Esophagus (tissue), 2 donors: ENCODE measurements at regions not wholly inside any gene's neighbourhood (a gene's known extent, or its start where the extent isn't known, plus 50 kb on each side); places are given as distances from the start of the nearest gene placed in this dataset.
A peak's percentile ranks its signal among the peaks of the same experiment; 100 is the strongest.

Experiments
- H3K27ac ChIP-seq, 2 donors: one replicate each; pipeline ENCODE4 v1.5.1; 2013; ENCODE audit warnings: low read depth in 2 of 2, mild to moderate bottlenecking in 2 of 2, inconsistent platforms in 1 of 2, low read length in 1 of 2, moderate library complexity in 1 of 2
- H3K27me3 ChIP-seq, 2 donors: one replicate each; pipeline ENCODE4 v1.6.1; 2013; ENCODE audit warnings: low read length in 2 of 2, control low read depth in 1 of 2, mild to moderate bottlenecking in 1 of 2; ENCODE audit not compliant: insufficient read depth in 2 of 2, control insufficient read depth in 1 of 2
- H3K36me3 ChIP-seq, 2 donors: one replicate each; pipeline ENCODE4 v1.6.1; 2013; ENCODE audit warnings: low read length in 1 of 2; ENCODE audit not compliant: control insufficient read depth in 2 of 2, insufficient read depth in 2 of 2
- H3K4me1 ChIP-seq, 2 donors: one replicate each; pipeline ENCODE4 v1.6.1; 2013; ENCODE audit warnings: low read length in 1 of 2; ENCODE audit not compliant: control insufficient read depth in 2 of 2, insufficient read depth in 2 of 2
- H3K4me3 ChIP-seq, 2 donors: one replicate each; pipeline ENCODE4 v1.5.1; 2013; ENCODE audit warnings: low read length in 2 of 2, mild to moderate bottlenecking in 2 of 2, low read depth in 1 of 2, moderate library complexity in 1 of 2
- H3K9me3 ChIP-seq, 2 donors: one replicate each; pipeline ENCODE4 v1.6.1; 2013; ENCODE audit warnings: mild to moderate bottlenecking in 2 of 2, low read depth in 1 of 2, low read length in 1 of 2, moderate library complexity in 1 of 2; ENCODE audit not compliant: control insufficient read depth in 2 of 2, insufficient read depth in 1 of 2
- WGBS, 2 donors: extraction: QIAGEN DNeasy Blood & Tissue Kit; methylation state at CpG; one replicate each; pipeline ENCODE4 v1.1.7; 2013; 5-methylcytosine and 5-hydroxymethylcytosine counted together
- donor health status: healthy with polysubstance abuse.
- donor health status: Bipolar disorder and iron deficiency.

DNA sequence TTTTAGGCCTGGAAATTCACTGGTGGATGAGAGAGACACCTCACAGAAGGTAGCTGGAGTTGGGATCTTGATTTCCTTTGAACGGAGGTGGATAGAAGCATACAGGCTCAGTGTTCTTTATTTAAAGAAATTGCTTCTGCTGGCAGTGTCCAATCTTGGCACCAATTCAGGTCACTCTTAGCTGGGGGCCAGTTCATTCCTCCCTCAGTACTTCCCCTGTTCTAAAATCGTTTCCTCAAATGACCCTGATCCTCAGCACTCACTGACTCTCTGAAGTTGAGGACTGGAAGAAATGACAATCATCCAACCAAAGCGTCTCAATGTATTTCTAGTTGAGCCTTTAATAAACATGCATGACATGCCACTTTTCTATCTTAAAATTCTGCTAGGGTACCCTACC is 472.5 kb upstream of the BTBD3 start:
- no peak overlapping the region for H3K4me3 ChIP-seq
- no peak overlapping the region for H3K27ac ChIP-seq
- H3K27me3 ChIP-seq = no peaks in the 10 kb centered on the region
- WGBS, 2 donors = 59 to 68% methylated on average over 3 of the region's 3 CpGs
- no peaks in the 10 kb centered on the region for H3K4me1 ChIP-seq
- no peaks in the 10 kb centered on the region for H3K36me3 ChIP-seq
- H3K9me3 ChIP-seq = no peaks in the 10 kb centered on the region

DNA sequence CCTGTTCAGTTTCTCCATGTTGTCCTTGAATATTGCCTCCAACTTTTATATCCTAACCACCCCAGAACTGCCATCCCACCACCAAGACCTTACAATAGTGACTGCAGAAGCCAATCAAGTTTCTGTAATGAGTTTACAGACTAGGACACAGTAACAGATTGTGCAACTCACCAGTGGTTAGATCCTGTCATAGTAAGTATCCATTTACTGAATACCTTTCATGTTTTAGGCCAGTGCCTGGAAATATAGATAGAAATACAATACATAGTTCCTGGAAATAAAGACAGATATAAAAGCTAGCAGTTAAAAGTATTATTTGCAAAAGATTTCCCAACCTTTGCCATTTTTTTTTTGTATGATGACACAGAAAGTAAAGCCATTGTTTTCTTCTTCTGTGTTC is 471.8 kb upstream of the BTBD3 start:
- Histone ChIP-seq H3K27me3 (no peaks in the 10 kb centered on the region), H3K4me3 (no peak overlapping the region), H3K4me1 (no peaks in the 10 kb centered on the region), H3K27ac (no peak overlapping the region), H3K36me3 (no peaks in the 10 kb centered on the region), H3K9me3 (no peaks in the 10 kb centered on the region)

DNA sequence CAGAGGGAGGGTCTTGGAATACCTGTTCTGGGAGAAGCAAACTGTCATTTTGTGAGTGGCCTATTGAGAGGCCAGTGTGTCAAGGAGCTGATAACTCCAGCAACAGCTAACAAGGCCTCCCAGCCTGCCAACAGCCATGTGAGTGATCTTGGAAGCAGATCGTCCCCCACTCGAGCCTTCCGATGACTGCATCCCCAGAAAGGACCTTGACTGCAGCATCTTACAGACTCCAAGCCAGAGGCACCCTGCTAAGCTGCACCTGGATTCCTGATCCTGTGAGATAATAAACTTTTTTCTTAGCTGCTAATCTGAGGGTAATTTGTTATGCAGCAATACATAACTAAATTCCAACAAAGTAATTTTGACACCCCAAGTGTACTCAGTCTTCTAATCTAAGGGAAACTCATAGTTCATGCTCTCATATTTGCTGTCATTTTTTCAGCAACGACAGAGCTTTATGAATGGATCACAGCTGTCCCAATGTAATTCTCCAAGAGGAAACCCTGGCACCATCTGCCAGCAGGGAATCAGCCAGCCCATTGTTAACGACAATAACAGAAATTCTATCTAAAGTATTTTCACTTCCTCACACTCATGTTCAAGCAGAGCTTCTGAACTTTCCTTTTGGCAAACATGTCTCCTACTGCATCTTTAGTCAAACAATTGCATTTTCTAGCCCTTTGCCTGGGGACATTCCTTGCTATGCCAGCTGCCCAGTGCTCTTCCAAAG is 470.2 kb upstream of the BTBD3 start:
- no peaks in the 10 kb centered on the region for H3K36me3 ChIP-seq
- WGBS, 2 donors = 33 to 34% methylated on average over 5 of the region's 5 CpGs

DNA sequence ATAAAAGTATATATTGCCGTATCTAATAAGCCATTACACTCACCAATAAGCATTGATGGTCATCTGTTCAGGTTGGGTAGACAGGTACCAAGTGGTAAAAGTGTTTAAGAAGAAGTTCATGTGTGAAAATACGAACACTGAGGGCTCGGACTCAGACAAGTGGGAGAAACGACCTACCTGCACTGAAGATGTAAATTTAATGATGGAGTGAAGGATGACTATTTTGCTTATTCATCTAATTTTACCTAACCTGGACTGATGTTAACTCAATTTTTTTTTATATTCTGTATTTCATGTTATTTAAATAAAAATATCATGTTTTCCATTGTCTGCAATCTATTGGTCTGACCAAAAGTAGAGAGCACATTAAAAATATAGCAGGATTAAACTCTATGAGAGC is 469.1 kb upstream of the BTBD3 start:
- no peaks in the 10 kb centered on the region for H3K9me3 ChIP-seq
- no peaks in the 10 kb centered on the region for H3K36me3 ChIP-seq
- peaks cover 0 to 3% of the 10 kb centered on the region in 2 donors for H3K4me1 ChIP-seq
- H3K27ac ChIP-seq = no peak overlapping the region
- H3K4me3 ChIP-seq = no peak overlapping the region
- WGBS, 2 donors = 89 to 92% methylated on average over 4 of the region's 4 CpGs
- no peaks in the 10 kb centered on the region for H3K27me3 ChIP-seq

More for the DNA sequence above, 470.2 kb upstream of the BTBD3 start:
- no peaks in the 10 kb centered on the region for H3K27me3 ChIP-seq
- H3K4me3 ChIP-seq = no peak overlapping the region
- H3K9me3 ChIP-seq = no peaks in the 10 kb centered on the region
- H3K27ac ChIP-seq = no peak overlapping the region
- H3K4me1 ChIP-seq = no peaks in the 10 kb centered on the region

DNA sequence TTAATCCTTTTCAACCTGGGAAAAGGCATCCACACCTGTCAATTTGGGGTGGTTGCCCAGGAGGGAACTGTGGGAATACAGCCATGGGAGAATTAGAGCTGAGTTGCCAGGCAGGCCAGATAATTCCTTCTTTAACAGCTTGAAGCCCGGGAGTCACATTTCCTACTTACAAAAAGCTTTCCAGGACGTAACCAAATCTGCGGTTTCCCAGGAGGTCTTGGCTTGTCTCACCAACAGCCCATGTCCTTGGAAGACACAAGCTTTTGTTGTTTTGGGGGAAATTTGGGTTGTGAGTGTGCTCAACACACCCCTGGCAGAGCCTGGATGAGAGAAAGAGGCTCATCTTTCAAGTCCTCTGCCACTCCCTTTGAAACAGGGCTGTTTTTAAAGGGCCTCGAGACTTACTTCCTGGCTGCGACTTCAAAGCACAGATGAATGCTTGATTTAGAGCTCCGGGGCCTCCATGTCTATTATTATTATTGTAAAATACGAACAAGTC is 465.9 kb upstream of the BTBD3 start:
- Histone ChIP-seq H3K4me1 (peaks cover 0 to 3% of the 10 kb centered on the region in 2 donors), H3K36me3 (no peaks in the 10 kb centered on the region), H3K27ac (peak overlapping the region; percentile 31 to 77), H3K4me3 (no peak overlapping the region), H3K27me3 (no peaks in the 10 kb centered on the region), H3K9me3 (no peaks in the 10 kb centered on the region)
- WGBS, 2 donors = 25 to 44% methylated on average over 7 of the region's 7 CpGs

DNA sequence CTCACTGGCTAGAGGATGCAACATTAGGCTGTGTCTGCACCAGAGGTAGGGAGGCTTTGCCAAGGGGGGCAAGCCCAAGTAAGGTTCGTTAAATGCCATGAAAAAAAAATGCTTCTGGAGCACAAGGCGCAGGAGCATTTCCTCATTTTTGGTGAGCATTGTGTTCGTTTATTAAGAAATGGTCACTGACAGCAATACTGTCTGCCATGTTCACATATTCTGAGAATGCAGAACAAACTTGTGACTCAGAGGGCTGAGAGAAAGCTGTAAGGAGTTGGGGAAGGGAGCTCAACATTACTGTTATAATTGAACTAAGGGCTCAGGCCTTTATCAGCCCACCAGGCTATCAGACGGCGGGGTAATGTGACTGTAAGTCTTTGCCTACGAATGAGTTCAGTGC is 465.4 kb upstream of the BTBD3 start:
- Histone ChIP-seq H3K4me3 (no peak overlapping the region), H3K36me3 (no peaks in the 10 kb centered on the region), H3K9me3 (no peaks in the 10 kb centered on the region), H3K27ac (peak overlapping the region; percentile 31 to 77), H3K27me3 (no peaks in the 10 kb centered on the region), H3K4me1 (peaks cover 0 to 3% of the 10 kb centered on the region in 2 donors)
- WGBS, 2 donors = 41 to 59% methylated on average over 6 of the region's 6 CpGs

DNA sequence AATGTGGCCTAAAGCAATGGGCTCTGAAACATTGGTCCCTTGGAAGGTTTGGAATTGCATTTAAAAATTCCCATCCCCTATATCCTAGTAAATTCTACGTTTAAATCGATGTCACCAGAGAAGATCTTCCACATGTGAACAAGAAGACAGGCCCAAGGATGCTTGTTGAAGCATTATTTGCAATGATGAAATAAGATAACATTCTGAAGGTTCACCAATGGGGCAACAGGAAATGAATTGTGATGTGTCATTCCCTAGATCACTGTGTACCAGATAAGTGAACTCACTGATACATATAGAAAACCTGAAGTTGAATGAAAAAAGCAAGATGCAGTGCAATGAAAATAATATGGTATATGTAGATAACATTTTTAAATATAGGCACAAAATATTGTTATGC is 464.3 kb upstream of the BTBD3 start:
- no peak overlapping the region for H3K4me3 ChIP-seq
- H3K27ac ChIP-seq = no peak overlapping the region
- no peaks in the 10 kb centered on the region for H3K27me3 ChIP-seq
- no peaks in the 10 kb centered on the region for H3K36me3 ChIP-seq
- no peaks in the 10 kb centered on the region for H3K9me3 ChIP-seq
- H3K4me1 ChIP-seq = peaks cover 0 to 3% of the 10 kb centered on the region in 2 donors
- 85 to 92% methylated on average over 2 of the region's 2 CpGs for WGBS, 2 donors

DNA sequence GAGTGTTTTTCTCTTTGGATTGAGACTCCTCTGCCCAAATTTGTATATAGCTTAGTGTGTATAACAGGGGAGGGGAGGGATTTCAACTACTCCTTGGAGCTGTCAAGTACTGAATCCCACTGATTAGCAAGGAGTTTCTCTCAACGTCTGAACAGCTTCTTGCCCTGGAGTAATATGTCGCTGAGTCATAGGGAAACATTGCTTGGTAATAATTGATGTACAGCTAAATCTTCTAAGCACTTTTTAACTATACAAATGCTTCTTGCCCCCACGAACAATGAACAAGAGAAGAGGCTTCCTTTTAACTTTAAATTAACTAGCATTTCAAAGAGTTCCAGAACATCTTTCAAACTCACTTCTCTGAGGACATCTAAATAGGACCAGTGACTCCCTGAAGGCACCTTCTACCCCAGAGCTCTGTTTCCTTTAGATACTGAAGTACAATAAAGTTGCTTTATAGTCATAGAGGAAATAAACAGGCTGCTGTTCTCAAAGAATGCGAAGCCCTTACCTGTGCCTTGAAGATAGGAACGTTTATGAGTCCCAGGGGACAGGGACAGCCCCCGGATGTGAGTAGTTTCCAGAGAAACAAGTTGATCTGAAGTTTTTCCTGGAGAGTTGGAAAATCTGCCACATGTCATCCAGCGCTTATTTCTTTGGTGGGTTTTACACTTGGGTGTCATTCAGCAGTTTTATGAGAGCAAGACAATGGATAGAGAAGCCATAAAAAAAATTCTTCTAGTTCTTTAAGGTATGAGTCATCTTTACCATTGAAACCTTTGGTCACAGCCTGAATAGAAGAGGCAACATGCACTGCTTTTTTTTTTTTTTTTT is 462.5 kb upstream of the BTBD3 start:
- WGBS, 2 donors = 22 to 25% methylated on average over 7 of the region's 7 CpGs
- peaks cover 0 to 3% of the 10 kb centered on the region in 2 donors for H3K4me1 ChIP-seq
- H3K27me3 ChIP-seq = no peaks in the 10 kb centered on the region
- H3K4me3 ChIP-seq = no peak overlapping the region
- H3K9me3 ChIP-seq = no peaks in the 10 kb centered on the region
- H3K36me3 ChIP-seq = no peaks in the 10 kb centered on the region
- peak overlapping the region; percentile 1 to 26 for H3K27ac ChIP-seq

DNA sequence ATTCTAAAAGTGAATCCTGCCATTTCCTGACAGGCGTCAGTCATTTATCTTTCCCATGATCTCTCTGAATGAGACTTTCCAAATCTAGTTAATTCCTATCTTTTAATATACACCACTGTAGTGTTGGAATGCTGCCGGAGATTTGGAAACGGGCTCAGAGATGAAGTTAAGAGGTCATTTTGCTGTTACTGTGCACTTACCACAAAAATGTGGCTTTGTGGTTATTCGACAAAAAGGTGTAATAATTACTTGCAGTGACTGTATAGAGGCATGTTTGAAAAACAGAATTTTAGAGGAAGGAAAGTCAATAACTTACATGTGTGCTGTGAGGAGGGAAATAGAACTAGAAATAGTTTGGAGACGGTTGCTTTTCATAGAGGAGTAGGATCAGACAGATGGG is 460.2 kb upstream of the BTBD3 start:
- peaks cover 0 to 3% of the 10 kb centered on the region in 2 donors for H3K4me1 ChIP-seq
- H3K9me3 ChIP-seq = no peaks in the 10 kb centered on the region
- no peak overlapping the region for H3K4me3 ChIP-seq
- no peak overlapping the region for H3K27ac ChIP-seq
- no peaks in the 10 kb centered on the region for H3K27me3 ChIP-seq
- WGBS, 2 donors = 74 to 80% methylated on average over 5 of the region's 5 CpGs
- no peaks in the 10 kb centered on the region for H3K36me3 ChIP-seq
